Left cardiac atrium (tissue), 4 donors: ENCODE measurements at regions not wholly inside any gene's neighbourhood (a gene's known extent, or its start where the extent isn't known, plus 50 kb on each side); places are given as distances from the start of the nearest gene placed in this dataset.
"Not testable (repeated sequence)": the region's sequence is repeated elsewhere in the genome, so short reads cannot be mapped to it uniquely, and the experiment has no call there.

Experiments
- ATAC-seq, 2 donors: fragments of 200-7000 bp; cut with Tn5 transposase; one replicate each; pipeline ENCODE4 v1.9.1; 2020; ENCODE audit warnings: mild to moderate bottlenecking in 2 of 2, moderate library complexity in 2 of 2
- DNase-seq: peaks from one replicate; pipeline ENCODE4 v3.0.0-alpha.2; 2020
- intact Hi-C, 2 donors: fragments of 100-400 bp; cut with DNase I; formaldehyde crosslinking; loops; one replicate each; pipeline versions ENCODE4 v1.14.1 to v1.15.1; 2022 to 2023
- donor health status: DM: no; HTN: yes; CAD: no.
- donor health status: DM: no; HTN: yes; CAD: no; lungs with severe emphysema.
- donor health status: DM: yes; HTN: yes; CAD: no.
- donor health status: Dilated cardiomyopathy.

GRCh38 chr2:61726456-61727209 is 127.2 kb downstream of the FAM161A start:
- no peak for DNase-seq
- intact Hi-C loops = no loop called here
- ATAC-seq = peak in 1 of 2 donors; percentile 56

GRCh38 chr2:61723364-61723763 is 130.5 kb downstream of the FAM161A start:
- ATAC-seq, DNase-seq, intact Hi-C loops: not testable (repeated sequence)

- DNase-seq = no peak
- no peak for ATAC-seq
- intact Hi-C loops = no loop called here
Measured at GRCh38 chr2:61722800-61723199, 131.1 kb downstream of the FAM161A start.

GRCh38 chr2:61722318-61722717 is 131.5 kb downstream of the FAM161A start:
- intact Hi-C loops = no loop called here
- no peak for DNase-seq
- no peak for ATAC-seq

GRCh38 chr2:61721382-61721781 is 132.5 kb downstream of the FAM161A start:
- intact Hi-C loops = no loop called here

GRCh38 chr2:61720911-61721310 is 132.9 kb downstream of the FAM161A start:
- intact Hi-C loops = no loop called here
- ATAC-seq = no peak
- DNase-seq = no peak

More at GRCh38 chr2:61721382-61721781, 132.5 kb downstream of the FAM161A start:
- no peak for ATAC-seq
- DNase-seq = no peak

- intact Hi-C loops = no loop called here
- peak; percentile 87 to 92 for ATAC-seq
- peak; percentile 40 for DNase-seq
Measured at GRCh38 chr2:61718965-61719364, 134.9 kb downstream of the FAM161A start.

- intact Hi-C loops = loop anchor here in 1 of 2 donors (2.0 kb wide), 1 partner anchor 47 kb away; no protein-coding TSS in a partner anchor
- DNase-seq (no peak), ATAC-seq (no peak)
Measured at GRCh38 chr2:61715506-61715905, 138.4 kb downstream of the FAM161A start.

GRCh38 chr2:61714210-61714609 is 139.7 kb downstream of the FAM161A start:
- intact Hi-C loops = loop anchor here in 1 of 2 donors (2.0 kb wide), 1 partner anchor 49 kb away; no protein-coding TSS in a partner anchor
- ATAC-seq (peak; percentile 54 to 76), DNase-seq (peak; percentile 44)

- ATAC-seq (peak in 1 of 2 donors; percentile 79), DNase-seq (no peak)
- intact Hi-C loops = no loop called here
Measured at GRCh38 chr2:61713457-61713856, 140.4 kb downstream of the FAM161A start.

GRCh38 chr2:61712060-61712459 is 141.8 kb downstream of the FAM161A start:
- no peak for DNase-seq
- intact Hi-C loops = no loop called here

GRCh38 chr2:61710711-61711110 is 143.1 kb downstream of the FAM161A start:
- intact Hi-C loops = no loop called here

More at GRCh38 chr2:61712060-61712459, 141.8 kb downstream of the FAM161A start:
- no peak for ATAC-seq

GRCh38 chr2:61707984-61708852 is 145.6 kb downstream of the FAM161A start:
- no peak for DNase-seq
- peak; percentile 67 to 93 for ATAC-seq
- intact Hi-C loops = loop anchor here in 1 of 2 donors (5.0 kb wide), 1 partner anchor 46 kb away; no protein-coding TSS in a partner anchor

More at GRCh38 chr2:61710711-61711110, 143.1 kb downstream of the FAM161A start:
- DNase-seq (no peak), ATAC-seq (no peak)

- intact Hi-C loops = loop anchor here in 1 of 2 donors (5.0 kb wide), 1 partner anchor 43 kb away; no protein-coding TSS in a partner anchor
- ATAC-seq (no peak), DNase-seq (no peak)
Measured at GRCh38 chr2:61705625-61706024, 148.2 kb downstream of the FAM161A start.

GRCh38 chr2:61704364-61704763 is 149.5 kb downstream of the FAM161A start:
- intact Hi-C loops = no loop called here
- no peak for ATAC-seq
- DNase-seq = no peak

- no peak for ATAC-seq
- no peak for DNase-seq
- intact Hi-C loops = no loop called here
Measured at GRCh38 chr2:61702088-61702467, 151.8 kb downstream of the FAM161A start.

GRCh38 chr2:61700464-61700863 is 153.4 kb downstream of the FAM161A start:
- intact Hi-C loops = no loop called here
- DNase-seq (no peak), ATAC-seq (no peak)

- DNase-seq (peak; percentile 96), ATAC-seq (peak; percentile 100)
- intact Hi-C loops = no loop called here
Measured at GRCh38 chr2:61694312-61695274, 156.4 kb upstream of the XPO1 start.

- intact Hi-C loops = no loop called here
- DNase-seq = no peak
Measured at GRCh38 chr2:61693744-61694143, 155.6 kb upstream of the XPO1 start.

More at GRCh38 chr2:61693744-61694143, 155.6 kb upstream of the XPO1 start:
- ATAC-seq = no peak
